ENCODE measurements at regions not wholly inside any gene's neighbourhood (a gene's known extent, or its start where the extent isn't known, plus 50 kb on each side); places are given as distances from the start of the nearest gene placed in this dataset.

GRCh38 chr6:82641677-82642076, 278.1 kb downstream of the TPBG start:
- H3K36me3 Mint-ChIP-seq (ENCODE audit: low read depth) = no peaks in the 10 kb centered on the region
- H3K4me3 Mint-ChIP-seq = no peak overlapping the region
- ATAC-seq (ENCODE audit: low read depth) = no peak
- ChIA-PET POLR2A (no interaction called here), CTCF (no interaction called here)
- H3K27me3 Mint-ChIP-seq = no peaks in the 10 kb centered on the region
- no peak for DNase-seq
- intact Hi-C loops (cut with micrococcal nuclease) = no loop called here
- peaks cover 13% of the 10 kb centered on the region for H3K9me3 Mint-ChIP-seq
- TF ChIP-seq CTCF (IDR thresholded peaks at IDR 0.05) = no peak
- no peaks in the 10 kb centered on the region for H3K4me1 Mint-ChIP-seq
- H3K27ac Mint-ChIP-seq = no peak overlapping the region

- H3K36me3 Mint-ChIP-seq (ENCODE audit: low read depth) = no peaks in the 10 kb centered on the region
- H3K4me3 Mint-ChIP-seq = no peak overlapping the region
- ChIA-PET POLR2A (no interaction called here), CTCF (no interaction called here)
- no peak overlapping the region for H3K27ac Mint-ChIP-seq
- H3K27me3 Mint-ChIP-seq = no peaks in the 10 kb centered on the region
- intact Hi-C loops (cut with micrococcal nuclease) = no loop called here
- peaks cover 7% of the 10 kb centered on the region for H3K9me3 Mint-ChIP-seq
- TF ChIP-seq CTCF (IDR thresholded peaks at IDR 0.05) = no peak
- no peak for ATAC-seq (ENCODE audit: low read depth)
- no peak for DNase-seq
- H3K4me1 Mint-ChIP-seq = no peaks in the 10 kb centered on the region
These were observed 282.1 kb downstream of the TPBG start for GRCh38 chr6:82645536-82646230.

- Mint-ChIP-seq H3K36me3 (ENCODE audit: low read depth) (no peaks in the 10 kb centered on the region), H3K4me3 (no peak overlapping the region), H3K27ac (no peak overlapping the region), H3K9me3 (peaks cover 7% of the 10 kb centered on the region), H3K27me3 (no peaks in the 10 kb centered on the region), H3K4me1 (no peaks in the 10 kb centered on the region)
- POLR2A ChIA-PET = no interaction called here
- ATAC-seq (ENCODE audit: low read depth) (no peak), DNase-seq (no peak)
- CTCF ChIA-PET = no interaction called here
- no peak for TF ChIP-seq CTCF (IDR thresholded peaks at IDR 0.05)
- intact Hi-C loops (cut with micrococcal nuclease) = no loop called here
These were observed 282.6 kb downstream of the TPBG start for GRCh38 chr6:82646231-82646615.

- ChIA-PET POLR2A (no interaction called here), CTCF (no interaction called here)
- no peak for DNase-seq
These were observed 288.3 kb downstream of the TPBG start for GRCh38 chr6:82651845-82652335.

GRCh38 chr6:82679232-82679631, 315.6 kb downstream of the TPBG start:
- intact Hi-C loops (cut with micrococcal nuclease) = no loop called here
- TF ChIP-seq CTCF (IDR thresholded peaks at IDR 0.05) = no peak
- no peaks in the 10 kb centered on the region for H3K36me3 Mint-ChIP-seq (ENCODE audit: low read depth)
- CTCF ChIA-PET = no interaction called here
- no peak overlapping the region for H3K27ac Mint-ChIP-seq
- peaks cover 24% of the 10 kb centered on the region for H3K9me3 Mint-ChIP-seq
- no peaks in the 10 kb centered on the region for H3K27me3 Mint-ChIP-seq
- H3K4me3 Mint-ChIP-seq = no peak overlapping the region
- POLR2A ChIA-PET = no interaction called here
- DNase-seq (no peak), ATAC-seq (ENCODE audit: low read depth) (no peak)
- no peaks in the 10 kb centered on the region for H3K4me1 Mint-ChIP-seq

More at GRCh38 chr6:82651845-82652335, 288.3 kb downstream of the TPBG start:
- Mint-ChIP-seq H3K9me3 (peaks cover 3% of the 10 kb centered on the region), H3K36me3 (ENCODE audit: low read depth) (no peaks in the 10 kb centered on the region), H3K27ac (no peak overlapping the region), H3K4me1 (no peaks in the 10 kb centered on the region), H3K27me3 (no peaks in the 10 kb centered on the region), H3K4me3 (no peak overlapping the region)
- intact Hi-C loops (cut with micrococcal nuclease) = no loop called here
- no peak for ATAC-seq (ENCODE audit: low read depth)
- TF ChIP-seq CTCF (IDR thresholded peaks at IDR 0.05) = no peak

Measured in activated B cell treated with CpG ODN at 0.5 μM for 24 hours (primary cell).